K562 (cell line): ENCODE measurements at regions not wholly inside any gene's neighbourhood (a gene's known extent, or its start where the extent isn't known, plus 50 kb on each side); places are given as distances from the start of the nearest gene placed in this dataset.

Experiments used
- ATAC-seq: fragments of 200-7000 bp; cut with Tn5 transposase; 3 replicates; pipeline ENCODE4 v1.9.1; 2020; ENCODE audit warnings: moderate library complexity
- BruUV-seq: library from RNA; stranded (reverse); fragments of 400-500 nt; replicated peaks from 2 replicates; lab custom pipeline; 2021; lab: Mats Ljungman, UMichigan
- CTCF ChIA-PET: fragments of 300-600 bp; formaldehyde crosslinking; extraction: SDS; loops from one replicate; lab custom pipeline; 2021; ENCODE audit warnings: low intra/inter-chr PET ratio; lab: Yijun Ruan, JAX
- POLR2A ChIA-PET: fragments of 300-600, 350-650 bp; sonication (Branson Sonifier 250); formaldehyde crosslinking; extraction: SDS; loops from one replicate; lab custom pipeline; 2021; ENCODE audit warnings: antibody characterized with exemption, inconsistent platforms; lab: Yijun Ruan, JAX
- DNase-seq, 4 experiments: peaks; one replicate each; pipeline versions ENCODE4 v3.0.0 to v3.0.0-alpha.2; 2011 to 2018; ENCODE audit warnings: low spot score in 3 of 4, mixed read lengths in 3 of 4; ENCODE audit errors: extremely low read depth in 1 of 4
- FAIRE-seq: peaks from 2 replicates; lab custom pipeline; 2011; peaks lifted over from hg19 to GRCh38; lab: Jason Lieb, UNC
- H2AFZ ChIP-seq: 2 replicates; pipeline ENCODE4 v1.6.0; 2011; ENCODE audit warnings: low read depth, low read length, control low read depth, inconsistent platforms
- H3K27ac ChIP-seq: fragments of 200-600 bp; 3 replicates; pipeline ENCODE4 v1.8.0; 2011; ENCODE audit warnings: low read depth, mild to moderate bottlenecking, control low read depth, inconsistent platforms, low read length, moderate library complexity, mixed read lengths; ENCODE audit errors: extremely low read depth
- H3K27me3 ChIP-seq, 2 experiments: fragments of 300-600 bp in 1 of 2; 2 replicates in 1 of 2; 3 replicates in 1 of 2; pipeline versions ENCODE4 v1.6.0 to v1.8.0; 2011; ENCODE audit warnings: inconsistent platforms in 2 of 2, low read length in 2 of 2, mild to moderate bottlenecking in 1 of 2, mixed read lengths in 1 of 2, moderate library complexity in 1 of 2; ENCODE audit not compliant: control insufficient read depth in 2 of 2, insufficient read depth in 2 of 2
- H3K36me3 ChIP-seq: fragments of 300-600 bp; 3 replicates; pipeline ENCODE4 v1.8.0; 2011; ENCODE audit warnings: mild to moderate bottlenecking, low read length, inconsistent platforms; ENCODE audit not compliant: control insufficient read depth, insufficient read depth
- H3K4me1 ChIP-seq, 2 experiments: fragments of 200-600 bp in 1 of 2; replicated peaks in 1 of 2; 2 replicates in 1 of 2; 3 replicates in 1 of 2; pipeline versions ENCODE4 v1.5.1 to v1.8.0; 2011; ENCODE audit warnings: inconsistent platforms in 2 of 2, low read length in 2 of 2, mild to moderate bottlenecking in 1 of 2, mixed read lengths in 1 of 2, moderate library complexity in 1 of 2; ENCODE audit not compliant: control insufficient read depth in 2 of 2, insufficient read depth in 2 of 2
- H3K4me2 ChIP-seq: 2 replicates; pipeline ENCODE4 v1.6.1; 2011; ENCODE audit warnings: low read length, control low read depth, inconsistent platforms, mixed read lengths; ENCODE audit not compliant: insufficient read depth
- H3K4me3 ChIP-seq: fragments of 200-600 bp; sonication (generic), shearing (Covaris generic); 2 replicates; pipeline ENCODE4 v1.5.1; 2016; ENCODE audit warnings: control low read depth, inconsistent platforms
- H3K79me2 ChIP-seq: fragments of 200-600 bp; 3 replicates; pipeline ENCODE4 v1.8.0; 2011; ENCODE audit warnings: low read length, inconsistent platforms; ENCODE audit not compliant: control insufficient read depth, insufficient read depth
- H3K9ac ChIP-seq, 2 experiments: 2 replicates each; pipeline versions ENCODE4 v1.6.0 to v1.6.1; 2011; ENCODE audit warnings: low read depth in 2 of 2, low read length in 2 of 2, control low read depth in 1 of 2, inconsistent platforms in 1 of 2, mild to moderate bottlenecking in 1 of 2, mixed read lengths in 1 of 2; ENCODE audit not compliant: insufficient read depth in 1 of 2
- H3K9me1 ChIP-seq: one replicate; pipeline ENCODE4 v1.6.0; 2011; ENCODE audit warnings: inconsistent platforms, mild to moderate bottlenecking, low read length, moderate library complexity; ENCODE audit not compliant: control insufficient read depth, insufficient read depth
- H3K9me3 ChIP-seq: replicated peaks from 2 replicates; pipeline ENCODE4 v1.5.1; 2011; ENCODE audit warnings: low read depth, low read length, inconsistent platforms; ENCODE audit not compliant: control insufficient read depth, insufficient read depth
- H4K20me1 ChIP-seq: replicated peaks from 2 replicates; pipeline ENCODE4 v1.6.1; 2011; ENCODE audit warnings: low read length, inconsistent platforms, mixed read lengths; ENCODE audit not compliant: control insufficient read depth, insufficient read depth
- GATA2 ChIP-seq: sonication (generic); formaldehyde crosslinking; IDR thresholded peaks from 2 replicates; pipeline ENCODE4 v1.4.0; 2020; ENCODE audit warnings: mild to moderate bottlenecking, missing genetic modification reagents
- KHSRP ChIP-seq: fragments of 450-650 bp; IDR thresholded peaks from 2 replicates; pipeline ENCODE4 v1.6.1; 2017
- PHF8 ChIP-seq: fragments of 200-600 bp; sonication (generic); IDR thresholded peaks from 2 replicates; pipeline ENCODE4 v1.6.1; 2012; ENCODE audit warnings: mixed run types, mild to moderate bottlenecking, inconsistent platforms, low read length, moderate library complexity, borderline replicate concordance
- POLR2G ChIP-seq: fragments of 200-400 bp; formaldehyde crosslinking; IDR thresholded peaks from 2 replicates; pipeline ENCODE4 v1.6.1; 2017; ENCODE audit warnings: low read depth, mild to moderate bottlenecking, antibody characterized with exemption, low read length, moderate library complexity
- RBFOX2 ChIP-seq: fragments of 200-400 bp; formaldehyde crosslinking; IDR thresholded peaks from 2 replicates; pipeline ENCODE4 v1.6.1; 2017; ENCODE audit warnings: low read depth, mild to moderate bottlenecking, low read length, moderate library complexity
- TEAD4 ChIP-seq, 2 experiments: sonication (generic) in 1 of 2; formaldehyde crosslinking in 1 of 2; IDR thresholded peaks; 2 replicates each; pipeline versions ENCODE4 v1.6.1 to v1.8.0; 2012 to 2022; ENCODE audit warnings: borderline replicate concordance in 1 of 2, inconsistent platforms in 1 of 2, low read length in 1 of 2, mild to moderate bottlenecking in 1 of 2, missing genetic modification reagents in 1 of 2
- U2AF1 ChIP-seq: fragments of 200-400 bp; formaldehyde crosslinking; optimal IDR thresholded peaks from 2 replicates; pipeline ENCODE3; 2017; ENCODE audit warnings: mild to moderate bottlenecking, low read depth, low read length, moderate library complexity
- ZEB2 ChIP-seq: fragments of 450-650 bp; IDR thresholded peaks from 2 replicates; pipeline ENCODE4 v1.6.1; 2016
- ZKSCAN1 ChIP-seq: fragments of 150-350 bp; IDR thresholded peaks from 2 replicates; pipeline ENCODE4 v1.6.1; 2016; ENCODE audit warnings: low read depth, low read length
- WGBS: fragments of 100-300 bp; shearing (Covaris generic); methylation state at CpG from one replicate; pipeline ENCODE4 v1.1.6; 2016; ENCODE audit warnings: low coverage, mixed read lengths; ENCODE audit not compliant: insufficient coverage; ENCODE audit errors: missing lambda C conversion rate; 5-methylcytosine and 5-hydroxymethylcytosine counted together
- in situ Hi-C: fragments of 300-500 bp; cut with MboI; formaldehyde crosslinking; loops from 4 replicates; pipeline ENCODE4 v1.15.0; 2018; ENCODE audit warnings: inconsistent platforms, mixed read lengths
- intact Hi-C: fragments of 100-400 bp; cut with micrococcal nuclease; formaldehyde crosslinking; loops from 2 replicates; pipeline ENCODE4 v1.14.2; 2022
- TF ChIP-seq, protein P1 (sequence below): fragments of 450-650 bp; formaldehyde crosslinking; IDR thresholded peaks from 2 replicates; pipeline ENCODE4 v1.4.0; 2022; ENCODE audit warnings: mild to moderate bottlenecking, moderate library complexity
- TF ChIP-seq, protein P2 (sequence below): fragments of 250-450 bp; sonication (Bioruptor Pico); IDR thresholded peaks from 2 replicates; pipeline ENCODE4 v1.5.0; 2021; ENCODE audit warnings: mild to moderate bottlenecking, moderate library complexity

DNA sequence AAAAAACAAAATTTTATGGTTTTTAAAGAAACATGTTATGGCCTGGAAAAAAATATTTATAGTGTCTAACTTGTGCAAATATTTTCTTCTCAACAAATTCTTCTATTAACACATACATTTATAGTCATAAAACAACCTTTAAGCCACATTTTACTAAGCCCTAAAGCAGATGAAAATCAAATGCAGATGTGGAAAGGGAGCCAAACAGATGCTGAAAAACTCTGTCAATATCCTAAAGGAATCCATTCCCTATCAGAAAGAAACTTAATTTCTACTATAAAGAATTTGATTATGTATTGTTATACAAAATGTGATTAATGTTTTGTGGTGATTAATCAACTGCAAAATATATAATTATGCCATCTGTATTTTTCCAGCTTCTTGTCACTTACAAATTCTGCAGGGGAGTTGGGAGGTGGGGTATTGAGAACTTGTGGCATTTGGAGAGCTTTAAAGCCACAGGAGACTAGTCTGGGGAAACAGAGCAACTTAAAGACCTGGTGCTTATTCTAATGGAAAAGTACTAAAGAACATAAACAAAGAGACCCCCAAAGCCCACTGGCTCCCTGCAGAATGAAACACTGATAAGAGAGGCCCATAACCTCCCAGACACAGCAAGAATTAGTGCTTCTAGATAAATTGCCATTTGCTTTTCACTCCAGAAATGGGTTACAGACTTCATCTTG, 1721.0 kb upstream of the PIK3C3 start:
- Histone ChIP-seq H3K36me3 (no peaks in the 10 kb centered on the region), H3K4me2 (no peak overlapping the region), H4K20me1 (no peaks in the 10 kb centered on the region), H2AFZ (no peak overlapping the region), H3K27me3 (no peaks in the 10 kb centered on the region), H3K4me3 (no peak overlapping the region)
- FAIRE-seq (no peak), ATAC-seq (no peak)
- CTCF ChIA-PET, result no interaction called here
- no TSS peak for BruUV-seq
- no peak for TF ChIP-seq TEAD4 (IDR thresholded peaks at IDR 0.05; ENCODE audit: low read length)
- no peak for TF ChIP-seq TEAD4 (CRISPR knock-in tag; IDR thresholded peaks at IDR 0.05; ENCODE audit: borderline replicate concordance)
- TF ChIP-seq, all 486 proteins: peak for 0
- Histone ChIP-seq H3K9ac (no peak overlapping the region), H3K9me3 (no peaks in the 10 kb centered on the region), H3K9me1 (no peaks in the 10 kb centered on the region), H3K79me2 (no peaks in the 10 kb centered on the region), H3K27ac (no peak overlapping the region), H3K4me1 (no peaks in the 10 kb centered on the region)
- in situ Hi-C loops (no loop called here), intact Hi-C loops (no loop called here)
- POLR2A ChIA-PET, result interaction anchor here (0.7 kb wide), 1 partner anchor 1203 kb away, joined by 3 read pairs; no protein-coding TSS in a partner anchor
- DNase-seq, result no peak

DNA sequence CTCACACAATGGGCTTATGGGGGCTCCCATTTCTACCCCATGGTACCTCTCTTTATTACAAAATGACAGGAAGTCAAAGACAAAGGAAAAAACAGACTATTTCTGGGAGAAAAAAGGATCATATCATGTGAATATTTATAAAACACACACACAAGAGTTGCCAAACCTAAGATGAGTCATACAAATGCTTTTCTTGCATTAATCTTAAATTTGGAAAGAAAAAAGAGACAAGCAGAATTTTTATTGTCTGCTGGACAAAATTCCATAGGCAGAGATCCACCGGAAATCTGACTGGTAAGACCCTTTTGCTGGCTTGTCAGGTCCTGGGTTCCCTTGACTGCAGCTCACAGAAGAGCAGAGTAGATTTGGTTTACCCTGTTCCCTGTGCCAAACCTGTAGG, 1732.3 kb upstream of the PIK3C3 start:
- ATAC-seq (no peak), FAIRE-seq (no peak), DNase-seq (no peak)
- H3K4me3 ChIP-seq, result no peak overlapping the region
- intact Hi-C loops, result no loop called here
- no peak overlapping the region for H3K4me2 ChIP-seq
- no peaks in the 10 kb centered on the region for H3K79me2 ChIP-seq
- no peak overlapping the region for H3K9ac ChIP-seq
- in situ Hi-C loops, result no loop called here
- ChIA-PET CTCF (no interaction called here), POLR2A (no interaction called here)
- no peak overlapping the region for H3K27ac ChIP-seq
- BruUV-seq, result no TSS peak
- H2AFZ ChIP-seq, result no peak overlapping the region
- WGBS, result 0% methylated on average over 1 of the region's 1 CpG
- no peaks in the 10 kb centered on the region for H3K9me1 ChIP-seq
- H3K4me1 ChIP-seq, result no peaks in the 10 kb centered on the region
- H4K20me1 ChIP-seq, result no peaks in the 10 kb centered on the region
- no peaks in the 10 kb centered on the region for H3K27me3 ChIP-seq
- H3K9me3 ChIP-seq, result no peaks in the 10 kb centered on the region
- no peaks in the 10 kb centered on the region for H3K36me3 ChIP-seq
- TF ChIP-seq, protein P1, sequence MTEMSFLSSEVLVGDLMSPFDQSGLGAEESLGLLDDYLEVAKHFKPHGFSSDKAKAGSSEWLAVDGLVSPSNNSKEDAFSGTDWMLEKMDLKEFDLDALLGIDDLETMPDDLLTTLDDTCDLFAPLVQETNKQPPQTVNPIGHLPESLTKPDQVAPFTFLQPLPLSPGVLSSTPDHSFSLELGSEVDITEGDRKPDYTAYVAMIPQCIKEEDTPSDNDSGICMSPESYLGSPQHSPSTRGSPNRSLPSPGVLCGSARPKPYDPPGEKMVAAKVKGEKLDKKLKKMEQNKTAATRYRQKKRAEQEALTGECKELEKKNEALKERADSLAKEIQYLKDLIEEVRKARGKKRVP (CRISPR knock-in tag), result no peak
- TF ChIP-seq RBFOX2 (no peak), GATA2 (CRISPR knock-in tag) (no peak), KHSRP (no peak), U2AF1 (no peak), ZEB2 (no peak), PHF8 (no peak), POLR2G (no peak), ZKSCAN1 (no peak)
- TF ChIP-seq, protein P2, sequence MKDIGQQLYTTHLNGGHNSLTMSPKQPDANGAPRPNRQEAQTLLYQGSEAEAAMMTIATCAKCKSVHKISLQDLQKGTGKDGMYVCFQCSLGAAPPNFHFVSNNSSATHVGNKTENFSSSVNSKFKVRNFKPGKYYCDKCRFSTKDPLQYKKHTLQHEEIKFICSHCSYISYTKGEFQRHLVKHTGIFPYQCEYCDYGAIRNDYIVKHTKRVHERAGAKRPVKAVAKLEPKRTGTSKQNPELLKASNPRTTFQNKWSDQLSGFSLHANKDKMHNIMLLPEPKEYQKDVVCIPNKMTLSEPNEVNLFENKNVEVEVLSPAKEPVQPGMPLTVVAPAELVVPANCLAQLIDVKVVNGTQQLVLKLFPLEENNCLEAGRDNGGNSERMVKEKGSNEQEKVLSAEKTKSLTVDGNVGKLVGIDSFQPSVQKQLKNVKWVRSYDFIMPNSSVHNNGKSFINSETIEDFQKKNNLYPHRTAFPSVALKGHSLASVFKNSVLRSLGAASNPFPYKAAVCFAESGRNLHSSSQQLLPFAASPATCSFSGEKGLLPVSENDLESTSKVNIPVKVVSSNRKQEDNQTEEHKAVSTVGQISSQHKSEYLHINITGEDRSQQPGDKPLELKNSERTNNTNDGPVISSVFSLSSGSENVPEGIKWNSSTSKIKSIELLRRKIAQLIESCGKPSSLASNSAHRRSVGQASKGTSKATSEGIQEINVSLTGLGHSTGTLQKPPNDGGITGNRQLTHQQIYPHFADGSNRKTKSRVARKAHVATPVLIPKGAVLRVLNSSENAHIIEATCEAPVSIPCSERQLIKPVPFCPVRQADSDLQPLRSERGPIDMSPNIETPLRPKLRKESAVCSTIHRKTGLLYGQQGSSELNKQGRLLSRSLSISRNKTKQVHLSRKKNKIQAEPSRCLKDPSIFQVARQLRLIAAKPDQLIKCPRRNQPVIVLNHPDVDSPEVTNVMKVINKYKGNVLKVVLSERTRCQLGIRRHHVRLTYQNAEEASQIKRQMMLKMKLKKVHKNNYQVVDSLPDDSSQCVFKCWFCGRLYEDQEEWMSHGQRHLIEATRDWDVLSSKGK (CRISPR knock-in tag), result no peak
